H4 (cell line): ENCODE measurements at regions not wholly inside any gene's neighbourhood (a gene's known extent, or its start where the extent isn't known, plus 50 kb on each side); places are given as distances from the start of the nearest gene placed in this dataset.
A peak's percentile ranks its signal among the peaks of the same experiment; 100 is the strongest.

Experiments
- DNase-seq: peaks from one replicate; pipeline ENCODE4 v3.0.0-alpha.2; 2015; ENCODE audit warnings: low spot score

DNA sequence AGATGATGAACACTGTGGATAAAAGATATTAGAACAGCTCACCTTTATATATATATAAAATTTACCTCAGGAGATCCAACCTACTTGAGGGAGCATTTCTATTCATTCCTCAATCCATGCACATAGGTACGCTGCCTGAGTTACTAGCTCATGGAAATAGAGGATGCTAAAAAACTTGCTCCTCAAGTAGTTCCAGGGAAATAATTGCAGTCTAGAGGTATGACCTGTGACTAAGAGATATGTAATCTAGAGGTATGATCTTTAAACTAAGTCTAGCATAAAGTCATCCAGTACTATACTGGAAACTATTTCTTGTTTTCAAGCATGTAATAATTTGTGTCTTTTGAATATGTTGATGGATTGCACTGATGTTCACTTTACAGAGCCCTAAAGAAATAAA is 471.2 kb downstream of the TAF11L14 start:
- DNase-seq = no peak

DNA sequence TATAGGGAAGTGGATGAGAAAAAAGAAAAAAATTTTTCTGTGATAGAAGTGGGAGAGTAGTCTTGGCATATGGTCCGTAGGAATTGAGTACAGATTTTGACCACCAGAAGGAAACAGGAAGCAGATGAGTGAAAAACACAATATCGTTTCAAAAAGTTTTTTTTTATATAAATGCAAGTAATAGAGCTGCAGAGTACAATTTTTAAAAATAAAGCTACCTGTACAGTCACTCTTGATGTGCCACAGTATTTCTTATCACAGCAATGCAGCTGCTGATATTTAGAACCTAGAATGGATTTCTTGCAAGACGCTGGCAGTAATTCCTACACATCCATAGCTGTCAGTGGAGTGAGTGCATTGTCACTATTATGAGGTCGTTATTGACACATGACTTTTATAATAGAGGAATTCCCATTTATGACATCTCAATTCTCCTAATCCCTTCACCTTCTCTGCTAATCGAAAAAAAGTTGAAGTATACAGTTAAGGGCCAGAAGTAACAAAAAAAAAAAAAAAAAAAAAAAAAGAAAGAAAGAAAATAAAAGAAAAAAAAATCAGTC is 477.7 kb downstream of the TAF11L14 start:
- no peak for DNase-seq

DNA sequence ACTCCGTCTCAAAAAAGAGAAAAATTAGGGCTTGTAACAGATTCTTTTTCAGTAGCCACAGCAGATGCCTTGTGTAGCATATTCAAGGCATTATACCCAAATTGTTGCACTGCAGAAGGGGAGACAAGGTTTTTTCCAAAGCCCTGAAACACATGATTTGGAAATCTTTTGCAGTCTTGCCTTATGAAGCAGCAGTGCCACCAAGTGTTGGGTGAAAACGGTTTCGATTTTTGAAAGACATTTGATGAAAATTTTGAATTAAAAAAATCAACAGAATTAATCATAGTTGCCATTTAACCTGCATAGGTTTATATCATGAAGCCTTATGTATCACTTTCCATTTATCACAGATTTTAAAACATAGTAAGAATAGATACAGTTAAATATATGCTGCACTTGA is 479.5 kb downstream of the TAF11L14 start:
- peak; percentile 66 for DNase-seq

DNA sequence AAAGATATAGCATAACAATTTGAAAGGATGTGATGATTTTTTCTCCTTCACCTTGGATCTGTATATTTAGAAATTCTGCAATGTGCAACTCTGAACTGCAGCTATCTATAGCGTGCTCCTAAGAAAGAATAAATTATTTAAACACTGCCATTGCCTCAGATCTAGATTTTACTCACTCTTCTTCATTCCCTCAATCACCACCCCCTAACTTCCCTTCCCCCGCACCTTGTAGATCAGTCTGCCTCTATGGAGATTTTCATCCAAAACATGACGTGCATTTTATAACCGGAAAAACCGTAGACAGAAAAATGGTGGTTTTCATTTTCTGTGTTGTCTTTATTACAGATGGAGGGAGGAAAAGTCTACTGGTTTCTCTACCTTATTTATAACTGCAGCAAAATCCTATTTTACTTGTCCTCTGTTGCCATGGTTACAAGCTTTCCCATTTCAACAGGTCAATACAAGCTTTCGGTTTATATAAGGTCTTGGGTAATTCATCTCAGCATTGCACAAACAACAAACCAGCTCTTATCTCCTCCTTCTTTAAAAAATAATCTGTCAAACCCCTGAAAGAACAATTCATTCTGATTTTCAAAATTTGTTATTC is 480.0 kb downstream of the TAF11L14 start:
- no peak for DNase-seq

DNA sequence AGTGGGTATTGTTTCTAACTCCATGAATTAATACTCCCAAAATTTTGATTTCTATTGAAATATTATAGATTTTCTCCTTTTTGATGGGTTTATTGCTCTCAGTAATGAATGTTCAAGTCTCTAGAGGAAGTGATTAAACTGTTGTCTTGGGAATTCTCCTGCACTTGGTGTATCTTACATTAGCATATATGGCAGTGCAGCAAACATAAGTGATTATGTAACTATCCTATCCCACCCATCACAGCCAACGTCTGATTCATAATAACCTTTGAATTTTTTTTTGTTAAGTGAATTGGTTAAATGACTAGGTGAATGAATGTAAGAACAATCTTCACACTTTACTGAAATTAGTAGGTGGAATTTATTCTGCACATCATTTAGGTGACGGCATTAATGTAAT is 483.7 kb downstream of the TAF11L14 start:
- DNase-seq = no peak

DNA sequence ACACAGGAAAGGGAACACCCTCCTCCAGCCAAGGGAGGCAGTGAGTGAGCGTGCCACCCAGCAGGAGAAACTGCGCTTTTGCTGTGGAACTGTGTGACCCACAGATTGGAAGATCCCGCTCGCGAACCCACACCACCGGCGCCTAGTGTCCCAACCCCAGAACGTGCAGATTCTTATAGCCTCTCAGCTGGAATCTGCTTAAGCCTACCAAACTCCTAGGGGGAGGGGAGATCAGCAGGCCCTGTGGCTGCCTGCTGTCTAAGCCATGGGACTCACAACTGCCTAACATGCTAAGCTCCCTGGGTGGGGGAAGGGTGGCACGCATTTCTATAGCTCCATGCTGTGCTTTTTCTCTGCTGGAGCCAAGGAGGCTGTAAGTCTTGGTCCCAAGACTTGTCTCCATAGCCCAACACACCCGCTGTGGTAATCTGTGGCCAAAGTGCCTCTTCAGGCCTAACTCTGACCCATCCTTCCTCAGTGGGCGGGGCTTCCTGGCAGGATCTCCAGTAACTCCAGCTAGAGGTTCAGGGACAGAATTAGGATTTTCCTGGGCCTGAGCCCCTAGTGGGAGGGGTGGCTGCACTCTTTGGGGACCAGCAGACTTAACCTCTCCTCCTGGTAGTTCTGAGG is 485.0 kb downstream of the TAF11L14 start:
- DNase-seq = no peak

DNA sequence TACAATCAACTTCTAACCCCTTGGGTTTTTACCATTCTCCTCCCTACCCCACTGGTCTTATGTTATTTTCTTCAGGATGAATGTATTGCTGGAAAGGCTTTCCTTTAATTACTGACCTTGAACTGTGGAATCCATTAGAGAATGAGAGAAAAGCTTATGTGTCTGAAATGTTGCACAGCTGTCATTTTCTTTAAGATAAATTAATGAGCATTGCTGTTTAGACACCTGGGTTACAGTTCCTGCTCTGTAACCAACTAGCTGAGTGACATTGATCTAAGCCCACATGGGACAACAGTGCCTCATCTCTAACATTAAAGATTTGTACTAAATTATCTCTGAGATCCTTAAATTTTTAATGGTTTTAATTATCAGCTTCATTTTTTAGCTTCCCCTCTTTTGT is 507.0 kb downstream of the TAF11L14 start:
- DNase-seq = no peak

DNA sequence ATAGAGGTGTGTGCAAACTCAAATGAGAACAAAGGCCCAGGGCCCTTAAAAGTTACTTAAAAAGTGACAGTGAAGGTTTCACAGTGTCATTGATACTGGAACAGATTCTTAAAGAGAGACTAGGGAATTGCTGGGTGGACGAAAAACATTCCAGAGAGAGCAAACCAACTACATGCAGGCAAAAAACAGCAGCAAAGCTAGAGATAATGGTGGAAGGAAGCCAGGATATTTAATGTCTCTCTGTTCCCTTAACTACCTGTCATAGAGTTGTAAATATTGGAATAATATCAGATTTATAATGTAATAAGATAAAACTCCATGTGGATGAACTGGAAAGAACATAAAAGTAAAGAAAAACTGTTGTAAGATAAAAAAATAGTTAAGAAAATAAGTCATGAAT is 508.6 kb downstream of the TAF11L14 start:
- no peak for DNase-seq

DNA sequence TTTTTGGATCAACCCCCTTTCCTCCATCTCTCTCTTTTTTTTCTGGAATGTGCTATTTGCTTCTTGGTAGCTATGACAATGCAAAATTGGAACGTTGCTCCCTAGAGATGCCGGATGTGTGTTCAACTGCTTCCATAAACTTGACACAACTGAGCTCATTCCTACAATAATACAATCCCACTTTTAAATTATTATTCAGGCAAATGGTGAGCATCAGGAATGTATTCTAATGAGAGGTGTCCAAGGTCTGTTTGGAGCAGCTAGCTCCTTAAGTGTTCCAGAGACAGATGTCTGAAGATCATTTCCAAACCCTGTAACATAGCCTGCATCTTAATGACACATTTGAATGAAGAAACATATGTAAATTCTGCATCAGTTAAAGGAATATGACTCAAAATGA is 518.4 kb downstream of the TAF11L14 start:
- no peak for DNase-seq

DNA sequence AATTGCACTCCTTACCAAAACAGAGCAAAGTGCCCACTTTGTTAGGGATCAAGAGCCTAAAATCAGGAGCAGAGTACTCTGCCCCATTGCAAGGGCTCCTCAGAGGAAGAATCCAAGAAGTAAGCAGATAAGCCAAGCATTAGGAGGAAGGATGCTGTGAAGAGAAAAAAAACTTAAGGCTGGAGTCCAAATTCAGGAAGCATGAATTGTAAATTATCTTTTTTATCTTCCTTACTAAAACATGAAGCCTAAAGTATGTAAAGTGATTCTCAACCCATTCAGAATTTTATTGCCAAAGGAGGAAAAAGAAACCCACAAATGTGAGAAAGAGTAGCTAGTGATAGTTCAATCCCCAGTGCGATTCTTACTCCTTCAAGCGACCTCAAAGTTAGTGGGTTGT is 523.9 kb downstream of the TAF11L14 start:
- no peak for DNase-seq

DNA sequence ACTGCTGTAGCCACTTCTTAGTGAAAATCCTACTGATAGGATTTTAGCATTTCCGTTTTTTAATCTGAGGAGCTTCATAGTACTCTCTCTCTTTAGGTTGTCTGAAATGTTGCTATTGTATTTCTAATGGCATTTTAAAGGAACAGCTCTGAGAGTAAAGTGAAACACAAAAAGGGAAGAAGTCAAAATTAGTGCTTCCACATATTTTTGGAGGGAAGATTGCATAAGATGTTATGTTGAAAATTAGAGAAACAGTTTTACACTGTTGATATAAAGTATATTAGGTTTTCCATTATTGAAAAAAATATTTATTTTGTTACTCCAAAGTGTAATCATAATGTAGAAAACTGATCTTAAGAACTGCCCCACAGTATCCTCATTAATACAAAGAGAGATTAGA is 525.1 kb downstream of the TAF11L14 start:
- DNase-seq = no peak

DNA sequence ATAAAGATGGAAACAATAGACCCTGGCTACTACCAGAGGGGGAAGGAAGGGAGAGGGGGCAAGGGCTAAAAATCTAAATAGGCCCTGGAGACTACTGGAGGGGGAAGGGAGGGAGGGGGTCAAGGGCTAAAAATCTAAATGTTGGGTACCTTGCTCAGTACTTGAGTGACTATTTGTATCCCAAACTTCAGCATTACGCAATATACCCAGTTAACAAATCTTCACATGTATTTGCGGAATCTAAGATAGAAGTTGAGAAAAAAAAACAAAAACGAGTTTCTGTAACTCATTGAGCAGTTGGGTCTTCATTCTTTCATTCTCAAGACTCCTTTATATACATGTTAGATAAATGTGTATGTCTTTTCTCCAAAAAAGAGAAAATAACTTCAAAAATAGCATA is 537.4 kb downstream of the TAF11L14 start:
- DNase-seq = no peak

DNA sequence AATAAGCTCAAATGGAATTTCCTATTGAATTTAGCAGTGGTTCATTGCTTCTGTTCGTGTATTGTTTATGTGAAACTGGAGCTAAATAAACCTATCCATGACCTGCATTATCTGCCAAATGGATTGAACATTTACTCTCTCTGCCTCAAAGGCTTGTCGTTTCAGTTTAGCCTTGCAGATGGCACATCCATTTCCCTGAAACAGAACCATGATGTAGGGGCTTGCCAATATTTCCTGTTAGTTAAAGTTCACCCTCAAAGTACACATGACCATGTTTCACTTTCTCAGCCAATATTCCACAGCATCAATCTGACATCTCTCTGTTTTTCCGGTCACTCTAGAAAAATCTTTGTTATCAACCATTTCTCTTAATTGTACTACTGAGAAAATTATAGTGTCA is 545.3 kb downstream of the TAF11L14 start:
- no peak for DNase-seq

DNA sequence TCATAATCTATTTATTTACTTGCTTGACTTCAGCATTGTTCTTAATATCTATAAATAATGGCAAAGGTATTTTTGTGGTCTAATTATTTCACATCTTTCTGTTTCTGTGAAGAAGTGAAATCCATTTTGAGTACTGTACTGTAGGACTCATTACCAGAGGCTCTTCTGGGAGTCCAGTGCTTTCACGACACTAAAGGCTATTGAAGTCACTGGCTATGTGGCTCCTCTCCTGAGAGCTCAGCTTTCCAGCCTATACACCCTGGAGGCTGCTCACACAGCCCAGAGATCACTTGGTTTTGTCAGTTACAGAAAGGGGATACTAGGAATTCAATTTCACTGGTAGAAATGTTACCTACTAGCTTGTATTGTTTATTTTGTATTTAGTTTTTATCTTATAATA is 547.3 kb downstream of the TAF11L14 start:
- no peak for DNase-seq

DNA sequence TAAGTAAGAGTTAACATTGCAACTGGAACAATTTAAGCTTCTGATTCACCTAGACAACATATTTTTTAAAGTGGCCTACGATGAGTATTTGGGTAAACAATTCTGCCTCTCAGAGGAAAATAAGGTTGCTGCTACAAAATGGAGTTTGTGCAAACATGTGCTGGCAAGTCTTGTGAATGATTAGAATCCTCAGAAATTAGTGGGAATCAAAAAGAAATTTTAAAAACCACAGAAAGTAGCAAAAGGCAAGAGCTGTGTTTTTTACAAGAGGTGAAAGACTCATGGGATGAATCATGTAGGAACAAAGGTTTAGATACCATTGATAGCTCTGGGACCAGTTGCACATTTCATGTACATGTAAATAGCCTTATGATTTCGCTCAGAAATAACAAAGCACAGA is 561.6 kb downstream of the TAF11L14 start:
- DNase-seq = no peak

DNA sequence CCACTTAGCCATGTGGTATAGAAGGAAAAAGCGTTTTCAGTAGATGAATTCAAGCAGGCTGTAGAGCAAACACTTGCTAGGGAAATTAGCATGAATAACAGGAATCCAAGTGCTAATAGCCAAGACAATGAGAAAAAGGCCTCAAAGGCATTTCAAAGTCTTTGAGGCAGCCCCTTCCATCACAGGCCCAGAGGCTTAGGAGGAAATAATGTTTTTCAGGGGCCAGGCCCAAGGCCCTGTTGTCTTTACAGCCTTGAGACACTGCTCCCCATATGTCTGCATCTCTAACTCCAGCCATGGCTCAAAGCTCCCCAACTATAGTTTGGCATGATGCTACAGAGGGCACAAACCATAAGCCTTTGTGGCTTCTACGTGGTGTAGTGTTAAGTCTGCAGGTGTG is 563.5 kb downstream of the TAF11L14 start:
- DNase-seq = no peak

DNA sequence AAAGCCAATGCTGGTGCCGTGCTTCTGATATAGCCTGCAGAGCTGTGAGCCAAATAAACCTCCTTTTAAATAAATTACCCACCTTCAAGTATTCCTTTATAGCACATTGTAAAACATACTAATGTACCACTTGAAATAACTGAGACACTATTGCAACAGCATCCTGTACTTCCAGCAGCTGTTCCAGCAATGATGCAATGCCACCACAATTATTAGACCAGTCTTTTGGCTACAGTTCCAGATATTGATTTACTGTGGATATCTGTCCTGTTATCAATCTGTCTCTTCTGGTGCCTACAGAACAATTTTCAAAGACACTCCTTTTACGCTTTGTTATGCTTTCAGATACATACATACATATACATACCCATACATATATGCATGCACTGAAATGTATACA is 567.9 kb downstream of the TAF11L14 start:
- DNase-seq = peak; percentile 22

DNA sequence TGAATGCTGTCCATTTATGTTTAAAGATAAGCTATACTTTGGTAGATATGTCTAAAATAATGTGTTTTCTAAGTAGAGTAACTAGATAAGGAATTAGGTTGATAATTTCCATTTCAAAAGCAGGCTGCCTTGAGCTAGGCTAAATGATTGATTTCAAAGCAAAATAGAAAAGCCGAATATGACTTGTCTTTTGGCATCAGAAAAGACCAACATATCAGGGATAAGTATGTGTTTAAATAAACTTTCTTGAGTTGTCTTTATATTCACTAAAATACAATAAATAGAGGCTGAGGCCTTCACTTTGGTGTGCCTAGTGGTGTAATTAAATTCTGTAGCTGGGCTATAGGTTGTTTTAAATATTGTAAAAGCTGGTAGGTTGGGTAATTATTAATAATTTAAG is 569.0 kb downstream of the TAF11L14 start:
- DNase-seq = no peak

DNA sequence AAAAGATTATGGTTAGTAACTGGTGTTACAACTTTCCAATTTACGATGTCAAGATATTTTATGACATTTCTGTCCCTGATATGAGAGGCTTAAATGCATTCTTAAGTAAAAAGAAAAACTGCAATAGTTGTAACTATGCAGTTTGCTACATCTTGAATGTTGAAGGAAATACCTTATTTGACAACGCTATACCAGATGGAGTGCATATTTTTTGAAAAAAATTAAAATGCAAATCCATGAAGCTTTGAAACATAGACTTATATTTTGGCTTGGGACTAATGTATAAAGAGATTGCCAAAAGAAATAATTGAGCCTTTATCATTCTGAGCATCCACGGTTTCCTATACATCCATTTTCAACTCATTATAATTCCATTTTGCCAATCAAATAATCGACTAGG is 579.4 kb downstream of the TAF11L14 start:
- no peak for DNase-seq

DNA sequence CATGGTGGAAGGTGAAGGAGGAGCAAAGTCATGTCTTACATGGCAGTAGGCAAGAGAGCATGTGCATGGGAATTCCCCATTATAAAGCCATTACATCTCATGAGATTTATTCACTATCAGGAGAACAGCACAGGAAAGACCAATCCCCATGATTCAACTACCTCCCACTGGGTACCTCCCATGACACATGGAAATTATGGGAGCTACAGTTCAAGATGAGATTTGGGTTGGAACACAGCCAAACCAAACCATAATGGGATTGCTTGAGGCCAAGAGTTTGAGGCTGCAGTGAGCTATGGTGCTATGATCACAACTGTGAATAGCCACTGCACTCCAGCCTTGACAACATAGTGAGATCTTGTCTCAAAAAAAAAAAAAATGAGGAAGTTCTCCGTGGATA is 581.8 kb downstream of the TAF11L14 start:
- DNase-seq = peak; percentile 37

DNA sequence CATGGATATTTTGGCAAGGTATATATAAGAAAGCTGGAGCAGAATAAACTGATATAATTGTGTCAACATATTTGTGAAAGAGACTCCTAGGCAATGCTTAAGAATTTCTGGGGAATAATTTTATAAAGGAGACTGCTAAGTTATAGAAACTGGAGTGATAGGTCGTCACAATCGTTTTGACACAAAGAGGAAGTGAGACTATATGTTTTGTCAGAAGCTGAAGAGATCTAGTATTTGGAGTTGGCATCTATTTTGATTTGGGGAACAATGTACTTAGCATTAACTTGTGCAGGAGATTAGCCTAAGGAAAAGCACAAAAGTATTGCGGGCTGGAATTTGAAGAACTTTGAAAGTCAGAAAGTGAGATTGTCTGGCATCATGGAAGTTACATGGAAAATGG is 582.5 kb downstream of the TAF11L14 start:
- DNase-seq = no peak

DNA sequence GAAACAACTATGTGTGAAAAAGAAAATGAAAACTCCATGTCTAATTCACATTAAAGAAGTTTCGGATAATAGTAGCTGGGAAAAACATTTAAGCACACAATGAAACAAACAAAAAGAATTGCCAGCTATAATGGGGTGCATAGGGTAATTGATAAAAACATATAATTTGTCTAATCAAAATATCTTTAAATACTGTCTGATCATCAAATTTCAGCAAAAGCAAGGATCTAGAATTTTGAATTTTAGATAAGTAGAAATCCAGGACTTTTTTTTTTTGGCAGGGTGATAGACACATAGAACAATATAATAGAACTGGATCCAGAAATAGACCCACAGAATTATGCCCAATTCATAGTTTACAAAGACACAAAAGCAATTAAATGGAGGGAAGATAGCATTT is 585.0 kb downstream of the TAF11L14 start:
- DNase-seq = no peak

DNA sequence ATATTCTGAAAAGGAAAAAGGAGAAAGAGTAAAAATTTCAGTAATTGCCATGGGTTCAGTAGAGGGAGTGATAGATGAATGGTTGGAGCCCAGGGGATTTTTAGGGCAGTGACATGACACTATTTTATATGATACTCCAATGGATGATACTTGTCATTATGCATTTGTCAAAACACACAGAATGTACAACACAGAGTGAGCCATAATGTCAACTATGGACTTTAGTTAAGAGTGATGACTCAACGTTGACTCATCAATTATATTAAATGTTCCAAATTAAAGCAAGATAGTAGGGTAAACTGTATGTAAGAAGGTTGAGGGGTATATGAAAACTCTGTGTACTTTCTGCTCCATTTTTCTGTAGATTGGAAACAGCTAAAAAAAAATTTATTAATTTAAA is 586.4 kb downstream of the TAF11L14 start:
- no peak for DNase-seq

DNA sequence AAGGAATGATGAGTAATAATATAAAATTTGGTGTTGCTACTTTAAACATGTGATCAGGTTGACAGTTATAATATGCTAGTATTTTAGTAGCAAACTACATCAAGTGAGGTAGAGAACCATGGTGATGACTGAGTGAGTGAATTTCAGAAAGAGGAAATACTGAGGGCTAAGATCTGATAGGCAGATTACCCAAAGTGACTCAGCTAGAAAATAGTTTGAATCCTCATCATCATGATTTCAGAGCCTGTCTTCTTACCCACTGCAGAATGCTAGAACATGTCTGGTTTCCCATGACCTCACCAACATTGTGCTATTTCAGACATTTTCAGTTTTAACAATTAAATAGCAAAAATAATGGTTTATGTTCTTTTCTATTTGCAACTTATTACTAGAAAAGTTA is 602.1 kb downstream of the TAF11L14 start:
- DNase-seq = peak; percentile 16
